ENCODE measurements at regions not wholly inside any gene's neighbourhood (a gene's known extent, or its start where the extent isn't known, plus 50 kb on each side); places are given as distances from the start of the nearest gene placed in this dataset.

- no peak overlapping the region for H2AFZ ChIP-seq (ENCODE audit: low read length)
- CTCF ChIA-PET (ENCODE audit: partially characterized antibody): interaction anchor here (1.5 to 3.0 kb wide), 2 partner anchors 20 to 269 kb away, joined by 3 to 11 read pairs; no protein-coding TSS in a partner anchor
- no peak overlapping the region for H4K5ac ChIP-seq (ENCODE audit: insufficient read length, low read depth, low read length)
- no peak overlapping the region for H2BK120ac ChIP-seq (replicated peaks; ENCODE audit: low read depth, low read length)
- H2AK5ac ChIP-seq (ENCODE audit: low read depth, low read length): no peak overlapping the region
- TF ChIP-seq CTBP2 (IDR thresholded peaks at IDR 0.05; ENCODE audit: borderline replicate concordance, insufficient read depth, insufficient read length, low read length) (no peak), TEAD4 (IDR thresholded peaks at IDR 0.05; ENCODE audit: low read depth, low read length) (0 out of 2 replicates have a peak, but pooled peaks have one; percentile 21)
- H2BK12ac ChIP-seq (ENCODE audit: low read depth, low read length): no peak overlapping the region
- POLR2A ChIA-PET (ENCODE audit: partially characterized antibody): no interaction called here
- peaks cover 0 to 13% (median 4%) of the 10 kb centered on the region in 4 experiments; a peak in 5 of 7 replicates for H3K4me1 ChIP-seq (replicated peaks in 1 of 4; ENCODE audit: control insufficient read depth in 3 of 4, insufficient read depth in 4 of 4, low read length in 3 of 4)
- peaks cover 3% of the 10 kb centered on the region; the same call in 1 of the 2 replicates for H3K23me2 ChIP-seq (ENCODE audit: low read depth, low read length)
- H3K56ac ChIP-seq (replicated peaks; ENCODE audit: insufficient read length, low read depth, low read length): no peak overlapping the region
- no peak overlapping the region for H3K14ac ChIP-seq (ENCODE audit: insufficient read length)
- FAIRE-seq (no peak), DNase-seq (ENCODE audit: low read depth in 1 of 2, low spot score in 2 of 2) (no peak)
- no peak overlapping the region for H2BK20ac ChIP-seq (ENCODE audit: low read length)
- no peak overlapping the region for H4K8ac ChIP-seq (ENCODE audit: extremely low read depth, insufficient read depth, low read length)
- no peak overlapping the region for H2BK5ac ChIP-seq (ENCODE audit: low read depth, low read length)
- no peaks in the 10 kb centered on the region for H3K79me2 ChIP-seq (ENCODE audit: control insufficient read depth in 1 of 2, insufficient read depth in 2 of 2, low read length in 2 of 2)
- H4K91ac ChIP-seq (replicated peaks; ENCODE audit: insufficient read length, low read length): peak overlapping the region; percentile 66
- no peak overlapping the region for H3K23ac ChIP-seq (ENCODE audit: insufficient read length)
- H3K36me3 ChIP-seq (ENCODE audit: control insufficient read depth in 2 of 4, insufficient read depth in 4 of 4, low read length in 3 of 4): no peaks in the 10 kb centered on the region
- 79% methylated on average over 10 of the region's 10 CpGs; no CpG with 5 or more reads in 1 of the 2 experiments for WGBS, 2 experiments (ENCODE audit: extremely low coverage in 1 of 2, insufficient coverage in 1 of 2, insufficient read length in 1 of 2, insufficient replicate concordance in 2 of 2, low coverage in 1 of 2, low lambda C conversion rate in 2 of 2, missing lambda C conversion rate in 1 of 2)
- H3K79me1 ChIP-seq (ENCODE audit: low read depth, low read length): no peaks in the 10 kb centered on the region
- H3K4me3 ChIP-seq (ENCODE audit: extremely low read depth in 1 of 4, insufficient read depth in 2 of 4, low read depth in 3 of 4, low read length in 4 of 4): no peak overlapping the region
- no peak overlapping the region for H2BK15ac ChIP-seq (ENCODE audit: low read length)
- no peaks in the 10 kb centered on the region for H3K9me3 ChIP-seq (ENCODE audit: insufficient read depth in 2 of 2, low read depth in 1 of 2, low read length in 1 of 2)
- H3K4me2 ChIP-seq (ENCODE audit: insufficient read depth in 1 of 2, low read depth in 2 of 2, low read length in 2 of 2): no peak overlapping the region
- H4K20me1 ChIP-seq (replicated peaks in 1 of 2; ENCODE audit: control insufficient read depth in 1 of 2, insufficient read depth in 2 of 2, low read length in 2 of 2): no peaks in the 10 kb centered on the region
- peaks cover 0 to 1% (median 0%) of the 10 kb centered on the region in 4 experiments; a peak in 1 of 7 replicates for H3K27me3 ChIP-seq (replicated peaks in 1 of 4; ENCODE audit: control insufficient read depth in 3 of 4, extremely low read depth in 1 of 4, insufficient read depth in 3 of 4, low read length in 3 of 4)
- H3K27ac ChIP-seq (ENCODE audit: low read depth, low read length): no peak overlapping the region
- H3K9ac ChIP-seq (replicated peaks in 1 of 4; ENCODE audit: extremely low read depth in 1 of 4, low read depth in 3 of 4, low read length in 3 of 4): no peak overlapping the region
- H3K18ac ChIP-seq (ENCODE audit: extremely low read depth, low read length): no peak overlapping the region
- no peak overlapping the region for H3K4ac ChIP-seq (replicated peaks; ENCODE audit: insufficient read length, low read depth, low read length)
Observed at GRCh38 chr2:16238001-16238761, 297.8 kb downstream of the MYCN start.

Measured in H1 (cell line).